Epithelial cell of proximal tubule (primary cell): ENCODE measurements at regions not wholly inside any gene's neighbourhood (a gene's known extent, or its start where the extent isn't known, plus 50 kb on each side); places are given as distances from the start of the nearest gene placed in this dataset.

ENCODE experiments used
- DNase-seq: peaks from one replicate; pipeline ENCODE4 v3.0.0-alpha.2; 2011; ENCODE audit warnings: low read depth
- H3K4me3 ChIP-seq: 2 replicates; pipeline ENCODE4 v1.5.1; 2011; ENCODE audit warnings: low read depth, mild to moderate bottlenecking, low read length
- CTCF ChIP-seq: conservative IDR thresholded peaks from 2 replicates; pipeline ENCODE4 v1.5.1; 2012; ENCODE audit warnings: low read depth, mild to moderate bottlenecking, low read length

GRCh38 chr3:150252462-150252861 is 155.6 kb upstream of the TSC22D2 start:
- H3K4me3 ChIP-seq = no peak overlapping the region
- TF ChIP-seq CTCF = no peak

GRCh38 chr3:150251187-150252062 is 156.7 kb upstream of the TSC22D2 start:
- no peak overlapping the region for H3K4me3 ChIP-seq
- no peak for DNase-seq
- no peak for TF ChIP-seq CTCF

More at GRCh38 chr3:150252462-150252861, 155.6 kb upstream of the TSC22D2 start:
- DNase-seq = peak; percentile 78

- TF ChIP-seq CTCF = no peak
- no peak overlapping the region for H3K4me3 ChIP-seq
- DNase-seq = no peak
These were observed 158.2 kb upstream of the TSC22D2 start for GRCh38 chr3:150249779-150250470.

GRCh38 chr3:150248888-150249681 is 159.0 kb upstream of the TSC22D2 start:
- no peak for TF ChIP-seq CTCF
- DNase-seq = no peak
- no peak overlapping the region for H3K4me3 ChIP-seq

- DNase-seq = no peak
- no peak for TF ChIP-seq CTCF
- H3K4me3 ChIP-seq = no peak overlapping the region
These were observed 159.8 kb upstream of the TSC22D2 start for GRCh38 chr3:150248116-150248887.

- no peak for DNase-seq
- no peak for TF ChIP-seq CTCF
- no peak overlapping the region for H3K4me3 ChIP-seq
These were observed 160.7 kb upstream of the TSC22D2 start for GRCh38 chr3:150247441-150247840.
